Neuronal stem cell (in vitro differentiated cells): ENCODE measurements at regions not wholly inside any gene's neighbourhood (a gene's known extent, or its start where the extent isn't known, plus 50 kb on each side); places are given as distances from the start of the nearest gene placed in this dataset.
A peak's percentile ranks its signal among the peaks of the same experiment; 100 is the strongest.

Experiments used
- DNase-seq: peaks from one replicate; pipeline ENCODE4 v3.0.0-alpha.2; 2013; ENCODE audit warnings: low spot score
- H2AFZ ChIP-seq: one replicate; pipeline ENCODE4 v1.6.1; 2013; ENCODE audit warnings: mild to moderate bottlenecking, low read length, inconsistent platforms
- H2AK5ac ChIP-seq: 2 replicates; pipeline ENCODE4 v1.6.1; 2013; ENCODE audit warnings: low read depth, mild to moderate bottlenecking, inconsistent platforms, low read length, moderate library complexity, mixed read lengths
- H2BK120ac ChIP-seq: 2 replicates; pipeline ENCODE4 v1.6.1; 2013; ENCODE audit warnings: low read depth, mild to moderate bottlenecking, inconsistent platforms, low read length, moderate library complexity, mixed read lengths
- H2BK12ac ChIP-seq: one replicate; pipeline ENCODE4 v1.6.1; 2013; ENCODE audit warnings: low read length, inconsistent platforms
- H2BK15ac ChIP-seq: 2 replicates; pipeline ENCODE4 v1.6.1; 2013; ENCODE audit warnings: mild to moderate bottlenecking, low read length, inconsistent platforms, mixed read lengths
- H2BK5ac ChIP-seq: one replicate; pipeline ENCODE4 v1.6.1; 2013; ENCODE audit warnings: inconsistent platforms, mild to moderate bottlenecking, low read length, moderate library complexity
- H3K14ac ChIP-seq: one replicate; pipeline ENCODE4 v1.6.1; 2013; ENCODE audit warnings: low read length, inconsistent platforms
- H3K18ac ChIP-seq: 2 replicates; pipeline ENCODE4 v1.6.1; 2013; ENCODE audit warnings: low read length, inconsistent platforms
- H3K23ac ChIP-seq: 2 replicates; pipeline ENCODE4 v1.6.1; 2013; ENCODE audit warnings: low read depth, mild to moderate bottlenecking, mixed read lengths, low read length, inconsistent platforms; ENCODE audit not compliant: poor library complexity
- H3K27ac ChIP-seq: replicated peaks from 3 replicates; pipeline ENCODE4 v1.5.1; 2013; ENCODE audit warnings: low read length, inconsistent platforms
- H3K27me3 ChIP-seq, 3 experiments: 2 replicates each; pipeline ENCODE4 v1.6.1; 2013; ENCODE audit warnings: low read length in 3 of 3, mild to moderate bottlenecking in 2 of 3, inconsistent platforms in 1 of 3, low read depth in 1 of 3, mixed read lengths in 1 of 3, moderate library complexity in 1 of 3; ENCODE audit not compliant: control insufficient read depth in 3 of 3, insufficient read depth in 3 of 3
- H3K36me3 ChIP-seq, 2 donors: replicated peaks in 1 of 2; 2 replicates each; pipeline ENCODE4 v1.6.1; 2013; ENCODE audit warnings: low read length in 2 of 2; ENCODE audit not compliant: control insufficient read depth in 2 of 2, insufficient read depth in 2 of 2
- H3K4ac ChIP-seq: 2 replicates; pipeline ENCODE4 v1.6.1; 2013; ENCODE audit warnings: inconsistent platforms, mild to moderate bottlenecking, low read length, moderate library complexity
- H3K4me1 ChIP-seq, 2 donors: 1 replicate in 1 of 2; 2 replicates in 1 of 2; pipeline ENCODE4 v1.6.1; 2013; ENCODE audit warnings: low read length in 2 of 2, low read depth in 1 of 2; ENCODE audit not compliant: control insufficient read depth in 2 of 2, insufficient read depth in 1 of 2
- H3K4me2 ChIP-seq: one replicate; pipeline ENCODE4 v1.6.1; 2013; ENCODE audit warnings: mild to moderate bottlenecking, low read length, inconsistent platforms; ENCODE audit not compliant: insufficient read depth, poor library complexity, severe bottlenecking
- H3K4me3 ChIP-seq, 2 donors: 2 replicates each; pipeline ENCODE4 v1.5.1; 2013; ENCODE audit warnings: low read length in 2 of 2, mild to moderate bottlenecking in 2 of 2, inconsistent platforms in 1 of 2, moderate library complexity in 1 of 2
- H3K79me1 ChIP-seq: one replicate; pipeline ENCODE4 v1.6.1; 2013; ENCODE audit warnings: low read depth, mild to moderate bottlenecking, inconsistent platforms, low read length, moderate library complexity
- H3K9ac ChIP-seq: one replicate; pipeline ENCODE4 v1.6.1; 2013; ENCODE audit warnings: mild to moderate bottlenecking, low read depth, low read length, inconsistent platforms; ENCODE audit not compliant: poor library complexity
- H3K9me3 ChIP-seq, 2 donors: replicated peaks in 1 of 2; 2 replicates each; pipeline versions ENCODE3 to v1.6.1; 2013; ENCODE audit warnings: low read length in 2 of 2, mild to moderate bottlenecking in 2 of 2, inconsistent platforms in 1 of 2, low read depth in 1 of 2, mixed read lengths in 1 of 2, moderate library complexity in 1 of 2; ENCODE audit not compliant: control insufficient read depth in 2 of 2, insufficient read depth in 1 of 2
- H4K8ac ChIP-seq: one replicate; pipeline ENCODE4 v1.6.1; 2013; ENCODE audit warnings: low read depth, mild to moderate bottlenecking, inconsistent platforms, low read length, moderate library complexity
- H4K91ac ChIP-seq: one replicate; pipeline ENCODE4 v1.6.1; 2013; ENCODE audit warnings: low read length, low read depth, mild to moderate bottlenecking, inconsistent platforms; ENCODE audit not compliant: poor library complexity
- WGBS, 2 donors: extraction: QIAGEN DNeasy Blood & Tissue Kit; methylation state at CpG; one replicate each; pipeline ENCODE4 v1.1.7; 2013; ENCODE audit warnings: missing lambda C conversion rate in 2 of 2, mixed read lengths in 1 of 2; ENCODE audit not compliant: insufficient read length in 2 of 2, insufficient replicate concordance in 1 of 2; ENCODE audit errors: extremely low coverage in 2 of 2; 5-methylcytosine and 5-hydroxymethylcytosine counted together

GRCh38 chr1:30226648-30227047 lies 496.7 kb downstream of the MATN1 start:
- Histone ChIP-seq H2BK120ac (no peak overlapping the region), H3K79me1 (no peaks in the 10 kb centered on the region), H4K91ac (no peak overlapping the region), H2AK5ac (no peak overlapping the region), H3K4me1 (no peaks in the 10 kb centered on the region), H3K9me3 (no peaks in the 10 kb centered on the region), H2BK5ac (no peak overlapping the region), H2BK12ac (no peak overlapping the region), H3K27ac (no peak overlapping the region), H3K23ac (no peak overlapping the region), H3K18ac (no peak overlapping the region), H2BK15ac (no peak overlapping the region), H3K27me3 (peaks cover 0 to 2% (median 0%) of the 10 kb centered on the region in 3 experiments), H3K4me2 (no peak overlapping the region), H3K4ac (no peak overlapping the region), H4K8ac (no peak overlapping the region), H3K14ac (no peak overlapping the region), H3K4me3 (no peak overlapping the region), H3K9ac (no peak overlapping the region), H2AFZ (no peak overlapping the region), H3K36me3 (no peaks in the 10 kb centered on the region)
- DNase-seq = no peak
- WGBS, 2 donors = no CpG with 5 or more reads among the region's 6 CpGs

DNA sequence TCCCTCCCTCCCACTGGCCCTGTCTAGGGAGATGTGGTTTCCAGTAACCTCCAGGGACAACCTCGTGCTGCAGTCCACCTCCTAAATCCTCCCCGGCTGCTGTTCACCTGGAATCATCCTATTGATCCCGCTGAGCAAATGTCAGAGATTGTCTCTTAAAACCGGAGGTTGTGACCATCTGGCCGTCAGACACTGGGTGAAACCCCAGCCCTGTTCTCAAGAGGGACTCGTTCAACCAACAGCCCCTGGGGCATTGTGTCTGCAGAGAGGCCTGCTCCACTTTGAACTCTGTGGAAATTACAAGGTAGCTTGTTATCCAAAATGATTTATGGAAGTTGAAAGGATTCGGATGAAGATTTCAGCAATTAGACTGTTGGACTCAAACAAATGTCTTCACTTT lies 498.0 kb downstream of the MATN1 start:
- Histone ChIP-seq H3K18ac (peak overlapping the region; percentile 46), H3K4me3 (no peak overlapping the region), H3K4ac (no peak overlapping the region), H3K36me3 (no peaks in the 10 kb centered on the region), H4K91ac (no peak overlapping the region), H3K9me3 (no peaks in the 10 kb centered on the region), H3K27me3 (peaks cover 0 to 2% (median 0%) of the 10 kb centered on the region in 3 experiments), H3K27ac (no peak overlapping the region), H2BK120ac (no peak overlapping the region), H2AK5ac (peak overlapping the region; percentile 34), H3K9ac (no peak overlapping the region), H4K8ac (no peak overlapping the region), H2BK12ac (no peak overlapping the region), H3K14ac (peak overlapping the region; percentile 59), H3K4me1 (no peaks in the 10 kb centered on the region), H3K23ac (no peak overlapping the region), H3K4me2 (no peak overlapping the region), H3K79me1 (no peaks in the 10 kb centered on the region), H2BK5ac (no peak overlapping the region), H2AFZ (no peak overlapping the region), H2BK15ac (no peak overlapping the region)
- no peak for DNase-seq
- no CpG with 5 or more reads among the region's 7 CpGs for WGBS, 2 donors

GRCh38 chr1:30219675-30220074 lies 503.7 kb downstream of the MATN1 start:
- Histone ChIP-seq H3K4me1 (peaks cover 0 to 3% of the 10 kb centered on the region in 2 donors), H2BK12ac (no peak overlapping the region), H3K36me3 (no peaks in the 10 kb centered on the region), H3K23ac (no peak overlapping the region), H3K14ac (peak overlapping the region; percentile 58), H3K27me3 (peaks cover 0 to 3% (median 2%) of the 10 kb centered on the region in 3 experiments), H2BK5ac (no peak overlapping the region), H2AK5ac (no peak overlapping the region), H3K79me1 (no peaks in the 10 kb centered on the region), H4K8ac (no peak overlapping the region), H2BK120ac (no peak overlapping the region), H4K91ac (no peak overlapping the region), H3K27ac (no peak overlapping the region), H3K9me3 (peaks cover 0 to 3% of the 10 kb centered on the region in 2 donors), H2BK15ac (no peak overlapping the region), H3K18ac (no peak overlapping the region), H2AFZ (no peak overlapping the region), H3K4me2 (no peak overlapping the region), H3K9ac (no peak overlapping the region), H3K4ac (no peak overlapping the region), H3K4me3 (no peak overlapping the region)
- DNase-seq = no peak
- no CpG with 5 or more reads among the region's 4 CpGs for WGBS, 2 donors

GRCh38 chr1:30218438-30218837 lies 504.9 kb downstream of the MATN1 start:
- Histone ChIP-seq H3K36me3 (no peaks in the 10 kb centered on the region), H2AFZ (no peak overlapping the region), H3K14ac (no peak overlapping the region), H3K9ac (no peak overlapping the region), H3K9me3 (peaks cover 0 to 3% of the 10 kb centered on the region in 2 donors), H3K18ac (no peak overlapping the region), H4K8ac (no peak overlapping the region), H3K4me1 (peaks cover 0 to 3% of the 10 kb centered on the region in 2 donors), H4K91ac (no peak overlapping the region), H2BK12ac (no peak overlapping the region), H3K23ac (no peak overlapping the region), H3K4ac (no peak overlapping the region), H3K4me2 (no peak overlapping the region), H3K27me3 (peaks cover 0 to 3% (median 2%) of the 10 kb centered on the region in 3 experiments), H3K4me3 (no peak overlapping the region), H2BK120ac (no peak overlapping the region), H3K27ac (no peak overlapping the region), H3K79me1 (no peaks in the 10 kb centered on the region), H2BK15ac (no peak overlapping the region), H2BK5ac (no peak overlapping the region), H2AK5ac (no peak overlapping the region)
- no peak for DNase-seq
- no CpG with 5 or more reads among the region's 2 CpGs for WGBS, 2 donors
